DND-41 (cell line): ENCODE measurements at regions not wholly inside any gene's neighbourhood (a gene's known extent, or its start where the extent isn't known, plus 50 kb on each side); places are given as distances from the start of the nearest gene placed in this dataset.
"Not testable (repeated sequence)": the region's sequence is repeated elsewhere in the genome, so short reads cannot be mapped to it uniquely, and the experiment has no call there.

Experiments used
- ATAC-seq: fragments of 200-7000 bp; cut with Tn5 transposase; 3 replicates; pipeline ENCODE4 v1.9.1; 2021; ENCODE audit warnings: low read depth; ENCODE audit not compliant: insufficient read depth
- DNase-seq: peaks from one replicate; pipeline ENCODE4 v3.0.0-alpha.2; 2020
- H2AFZ ChIP-seq: 2 replicates; pipeline ENCODE4 v1.6.0; 2012; ENCODE audit warnings: low read depth, low read length
- H3K27ac ChIP-seq: 2 replicates; pipeline ENCODE4 v1.5.1; 2012; ENCODE audit warnings: low read length, inconsistent platforms
- H3K27me3 ChIP-seq: fragments of 200-600 bp; sonication (generic); 2 replicates; pipeline ENCODE4 v1.6.0; 2012; ENCODE audit warnings: low read length, mild to moderate bottlenecking, inconsistent platforms; ENCODE audit not compliant: insufficient read depth, poor library complexity
- H3K36me3 ChIP-seq: 2 replicates; pipeline ENCODE4 v1.5.1; 2012; ENCODE audit warnings: low read length, inconsistent platforms; ENCODE audit not compliant: insufficient read depth
- H3K4me1 ChIP-seq: 2 replicates; pipeline ENCODE4 v1.5.1; 2012; ENCODE audit warnings: mild to moderate bottlenecking, low read length; ENCODE audit not compliant: insufficient read depth
- H3K4me2 ChIP-seq: 2 replicates; pipeline ENCODE4 v1.6.0; 2012; ENCODE audit warnings: mild to moderate bottlenecking, moderate library complexity, low read length, inconsistent platforms; ENCODE audit not compliant: insufficient read depth
- H3K4me3 ChIP-seq, 2 experiments: fragments of 200-600 bp in 1 of 2; shearing (Covaris generic) in 1 of 2; 2 replicates each; pipeline ENCODE4 v1.5.1; 2012 to 2016; ENCODE audit warnings: inconsistent platforms in 2 of 2, low read length in 2 of 2, mild to moderate bottlenecking in 2 of 2, low read depth in 1 of 2, moderate library complexity in 1 of 2
- H3K79me2 ChIP-seq: 2 replicates; pipeline ENCODE4 v1.6.0; 2012; ENCODE audit warnings: low read length, inconsistent platforms; ENCODE audit not compliant: insufficient read depth
- H3K9ac ChIP-seq: 2 replicates; pipeline ENCODE4 v1.6.0; 2012; ENCODE audit warnings: low read depth, mild to moderate bottlenecking, inconsistent platforms, low read length, moderate library complexity
- H3K9me3 ChIP-seq: 2 replicates; pipeline ENCODE4 v1.5.1; 2012; ENCODE audit warnings: low read length, moderate library complexity, mild to moderate bottlenecking, inconsistent platforms; ENCODE audit not compliant: insufficient read depth, severe bottlenecking
- H4K20me1 ChIP-seq: 2 replicates; pipeline ENCODE4 v1.6.0; 2012; ENCODE audit warnings: low read length; ENCODE audit not compliant: insufficient read depth
- EZH2 ChIP-seq: IDR thresholded peaks from 3 replicates; pipeline ENCODE4 v1.6.1; 2012; ENCODE audit warnings: borderline replicate concordance, low read depth, mild to moderate bottlenecking, moderate library complexity, low read length, inconsistent platforms; ENCODE audit not compliant: severe bottlenecking
- TF ChIP-seq, protein P1 (sequence below): IDR thresholded peaks from 2 replicates; pipeline ENCODE4 v1.5.1; 2012; ENCODE audit warnings: borderline replicate concordance, low read length, moderate library complexity, mild to moderate bottlenecking; ENCODE audit not compliant: poor library complexity, severe bottlenecking; ENCODE audit errors: extremely low read depth

DNA sequence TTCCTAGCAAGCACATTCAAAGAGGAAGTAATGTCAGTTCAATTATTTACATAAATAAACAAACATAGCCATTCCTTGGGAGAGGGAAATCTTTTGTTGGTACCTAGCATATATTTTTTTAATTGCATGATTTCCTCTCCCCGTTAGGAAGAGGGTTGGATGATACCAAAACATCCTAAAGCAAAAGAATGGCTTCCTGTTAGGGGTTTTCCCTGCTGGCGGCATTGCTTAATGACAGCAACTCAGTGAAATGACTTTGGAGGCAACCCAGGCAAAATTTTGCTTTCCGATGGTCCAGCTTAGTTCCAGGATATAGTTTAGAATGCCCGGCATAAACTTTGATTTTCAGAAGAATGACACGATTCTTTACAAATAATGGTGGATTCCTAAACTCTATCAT is 73.2 kb downstream of the MAT2B start:
- Histone ChIP-seq H3K4me1 (no peaks in the 10 kb centered on the region), H3K9me3 (no peaks in the 10 kb centered on the region), H3K27me3 (no peaks in the 10 kb centered on the region), H4K20me1 (no peaks in the 10 kb centered on the region), H3K79me2 (no peaks in the 10 kb centered on the region), H3K27ac (no peak overlapping the region), H3K36me3 (no peaks in the 10 kb centered on the region), H3K4me2 (no peak overlapping the region), H3K9ac (no peak overlapping the region), H3K4me3 (no peak overlapping the region), H2AFZ (no peak overlapping the region)
- no peak for DNase-seq
- TF ChIP-seq EZH2, result no peak
- TF ChIP-seq, protein P1, sequence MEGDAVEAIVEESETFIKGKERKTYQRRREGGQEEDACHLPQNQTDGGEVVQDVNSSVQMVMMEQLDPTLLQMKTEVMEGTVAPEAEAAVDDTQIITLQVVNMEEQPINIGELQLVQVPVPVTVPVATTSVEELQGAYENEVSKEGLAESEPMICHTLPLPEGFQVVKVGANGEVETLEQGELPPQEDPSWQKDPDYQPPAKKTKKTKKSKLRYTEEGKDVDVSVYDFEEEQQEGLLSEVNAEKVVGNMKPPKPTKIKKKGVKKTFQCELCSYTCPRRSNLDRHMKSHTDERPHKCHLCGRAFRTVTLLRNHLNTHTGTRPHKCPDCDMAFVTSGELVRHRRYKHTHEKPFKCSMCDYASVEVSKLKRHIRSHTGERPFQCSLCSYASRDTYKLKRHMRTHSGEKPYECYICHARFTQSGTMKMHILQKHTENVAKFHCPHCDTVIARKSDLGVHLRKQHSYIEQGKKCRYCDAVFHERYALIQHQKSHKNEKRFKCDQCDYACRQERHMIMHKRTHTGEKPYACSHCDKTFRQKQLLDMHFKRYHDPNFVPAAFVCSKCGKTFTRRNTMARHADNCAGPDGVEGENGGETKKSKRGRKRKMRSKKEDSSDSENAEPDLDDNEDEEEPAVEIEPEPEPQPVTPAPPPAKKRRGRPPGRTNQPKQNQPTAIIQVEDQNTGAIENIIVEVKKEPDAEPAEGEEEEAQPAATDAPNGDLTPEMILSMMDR, result no peak
- ATAC-seq, result no peak

DNA sequence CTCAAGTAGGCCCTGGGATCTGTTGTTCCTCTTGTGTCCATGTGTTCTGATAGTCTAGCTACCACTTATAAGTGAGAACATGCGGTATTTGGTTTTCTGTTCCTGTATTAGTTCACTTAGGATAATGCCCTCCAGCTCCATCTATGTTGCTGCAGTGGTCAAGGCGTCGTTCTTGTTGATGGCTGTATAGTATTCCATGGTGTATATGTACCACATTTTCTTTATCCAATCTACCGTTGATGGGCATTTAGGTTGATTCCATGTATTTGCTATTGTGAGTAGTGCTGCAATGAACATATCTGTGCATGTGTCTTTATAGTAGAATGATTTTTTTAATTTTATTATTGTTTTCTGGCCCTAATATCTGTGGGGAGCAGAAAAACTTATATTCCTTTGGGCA is 74.3 kb downstream of the MAT2B start:
- no peak for TF ChIP-seq EZH2
- TF ChIP-seq, protein P1, result no peak
- ATAC-seq, result no peak

DNA sequence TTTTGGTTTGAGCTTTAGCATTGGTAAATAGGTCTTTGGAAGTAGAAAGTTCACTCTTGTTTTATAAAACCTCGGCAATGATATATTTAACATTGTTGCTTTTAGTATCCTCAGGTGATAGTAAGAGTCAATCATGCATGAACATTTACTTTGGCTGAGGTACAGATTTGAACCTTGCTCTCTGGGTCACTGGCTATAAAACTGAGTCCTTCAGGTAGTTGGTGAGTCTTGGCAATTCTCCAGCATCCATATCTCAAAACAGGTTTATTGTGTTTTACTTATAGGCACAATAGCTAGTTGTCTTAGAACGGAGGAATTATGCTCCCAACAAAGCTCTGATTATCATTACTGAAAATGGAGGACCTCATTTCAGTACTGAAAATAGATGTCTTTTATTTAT is 75.1 kb downstream of the MAT2B start:
- no peak overlapping the region for H2AFZ ChIP-seq
- no peaks in the 10 kb centered on the region for H3K27me3 ChIP-seq
- H3K27ac ChIP-seq, result no peak overlapping the region
- H3K9ac ChIP-seq, result no peak overlapping the region
- no peaks in the 10 kb centered on the region for H3K79me2 ChIP-seq
- no peaks in the 10 kb centered on the region for H4K20me1 ChIP-seq
- no peak overlapping the region for H3K4me3 ChIP-seq
- no peaks in the 10 kb centered on the region for H3K9me3 ChIP-seq
- H3K36me3 ChIP-seq, result no peaks in the 10 kb centered on the region
- TF ChIP-seq, protein P1, result no peak
- no peak for TF ChIP-seq EZH2
- ATAC-seq (no peak), DNase-seq (no peak)
- no peak overlapping the region for H3K4me2 ChIP-seq
- H3K4me1 ChIP-seq, result no peaks in the 10 kb centered on the region

More for the DNA sequence above, 74.3 kb downstream of the MAT2B start:
- no peak for DNase-seq
- H3K9me3 ChIP-seq, result no peaks in the 10 kb centered on the region
- H3K4me3 ChIP-seq, result no peak overlapping the region
- no peak overlapping the region for H3K9ac ChIP-seq
- no peaks in the 10 kb centered on the region for H4K20me1 ChIP-seq
- H3K27me3 ChIP-seq, result no peaks in the 10 kb centered on the region
- no peaks in the 10 kb centered on the region for H3K4me1 ChIP-seq
- H3K36me3 ChIP-seq, result no peaks in the 10 kb centered on the region
- no peak overlapping the region for H2AFZ ChIP-seq
- no peak overlapping the region for H3K4me2 ChIP-seq
- H3K27ac ChIP-seq, result no peak overlapping the region
- no peaks in the 10 kb centered on the region for H3K79me2 ChIP-seq

DNA sequence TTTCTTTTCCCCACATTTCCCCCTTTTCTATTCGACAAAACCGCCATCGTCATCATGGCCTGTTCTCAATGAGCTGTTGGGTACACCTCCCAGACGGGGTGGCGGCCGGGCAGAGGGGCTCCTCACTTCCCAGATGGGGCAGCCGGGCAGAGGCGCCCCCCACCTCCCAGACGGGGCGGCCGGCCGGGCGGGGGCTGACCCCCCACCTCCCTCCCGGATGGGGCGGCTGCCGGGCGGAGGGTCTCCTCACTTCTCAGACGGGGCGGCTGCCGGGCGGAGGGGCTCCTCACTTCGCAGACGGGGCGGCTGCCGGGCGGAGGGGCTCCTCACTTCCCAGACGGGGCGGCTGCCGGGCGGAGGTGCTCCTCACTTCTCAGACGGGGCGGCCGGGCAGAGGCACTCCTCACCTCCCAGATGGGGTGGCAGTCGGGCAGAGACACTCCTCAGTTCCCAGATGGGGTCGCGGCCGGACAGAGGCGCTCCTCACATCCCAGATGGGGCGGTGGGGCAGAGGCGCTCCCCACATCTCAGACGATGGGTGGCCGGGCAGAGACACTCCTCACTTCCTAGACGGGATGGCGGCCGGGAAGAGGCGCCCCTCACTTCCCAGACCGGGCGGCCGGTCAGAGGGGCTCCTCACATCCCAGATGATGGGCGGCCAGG is 78.2 kb downstream of the MAT2B start:
- H3K36me3 ChIP-seq, H2AFZ ChIP-seq, ATAC-seq, H3K27me3 ChIP-seq, H3K9me3 ChIP-seq, H3K4me2 ChIP-seq, DNase-seq, H4K20me1 ChIP-seq, H3K79me2 ChIP-seq, H3K4me3 ChIP-seq, H3K27ac ChIP-seq, H3K9ac ChIP-seq, H3K4me1 ChIP-seq: not testable (repeated sequence)
